ENCODE measurements at regions not wholly inside any gene's neighbourhood (a gene's known extent, or its start where the extent isn't known, plus 50 kb on each side); places are given as distances from the start of the nearest gene placed in this dataset.

DNA sequence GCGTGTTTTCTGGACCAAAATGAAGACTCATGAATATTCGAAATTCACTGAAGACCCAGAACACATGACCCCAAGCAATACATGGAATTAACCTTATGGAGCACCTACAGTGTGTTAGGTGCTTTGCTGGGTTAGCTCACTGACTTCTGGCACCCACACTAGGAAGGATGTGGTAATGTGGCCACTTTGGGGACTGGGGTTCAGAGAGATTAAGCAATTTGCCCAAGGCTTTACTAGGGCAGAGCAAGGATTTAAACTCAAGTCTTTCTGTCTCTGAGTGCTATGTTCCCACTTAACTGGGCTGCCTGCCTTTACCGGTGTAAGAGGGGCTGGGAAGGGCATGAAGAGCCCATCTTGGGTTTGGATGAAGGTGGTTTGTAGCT lies 162.0 kb upstream of the ATP6AP2 start:
- TF ChIP-seq EP300 (IDR thresholded peaks at IDR 0.05; ENCODE audit: borderline replicate concordance in 1 of 2, control insufficient read depth in 1 of 2, low read depth in 2 of 2, low read length in 2 of 2) (no peak), ESRRA (IDR thresholded peaks at IDR 0.05; ENCODE audit: low read length) (no peak), SP1 (IDR thresholded peaks at IDR 0.05; ENCODE audit: low read depth, low read length) (no peak), POLR2AphosphoS5 (IDR thresholded peaks at IDR 0.05; ENCODE audit: low read length) (no peak), CHD1 (IDR thresholded peaks at IDR 0.05; ENCODE audit: low read depth, low read length) (no peak), JUND (IDR thresholded peaks at IDR 0.05; ENCODE audit: low read depth, low read length) (no peak), SRF (IDR thresholded peaks at IDR 0.05; ENCODE audit: low read depth in 2 of 2, low read length in 2 of 2) (no peak), MYC (IDR thresholded peaks at IDR 0.05; ENCODE audit: insufficient read depth, insufficient read length, insufficient replicate concordance, low read length, severe bottlenecking) (no peak), BRCA1 (IDR thresholded peaks at IDR 0.05; ENCODE audit: low read depth, low read length) (no peak), HDGF (IDR thresholded peaks at IDR 0.05) (no peak), POLR2A (IDR thresholded peaks at IDR 0.05; ENCODE audit: low read depth, low read length) (no peak)
- TF ChIP-seq, protein P1, sequence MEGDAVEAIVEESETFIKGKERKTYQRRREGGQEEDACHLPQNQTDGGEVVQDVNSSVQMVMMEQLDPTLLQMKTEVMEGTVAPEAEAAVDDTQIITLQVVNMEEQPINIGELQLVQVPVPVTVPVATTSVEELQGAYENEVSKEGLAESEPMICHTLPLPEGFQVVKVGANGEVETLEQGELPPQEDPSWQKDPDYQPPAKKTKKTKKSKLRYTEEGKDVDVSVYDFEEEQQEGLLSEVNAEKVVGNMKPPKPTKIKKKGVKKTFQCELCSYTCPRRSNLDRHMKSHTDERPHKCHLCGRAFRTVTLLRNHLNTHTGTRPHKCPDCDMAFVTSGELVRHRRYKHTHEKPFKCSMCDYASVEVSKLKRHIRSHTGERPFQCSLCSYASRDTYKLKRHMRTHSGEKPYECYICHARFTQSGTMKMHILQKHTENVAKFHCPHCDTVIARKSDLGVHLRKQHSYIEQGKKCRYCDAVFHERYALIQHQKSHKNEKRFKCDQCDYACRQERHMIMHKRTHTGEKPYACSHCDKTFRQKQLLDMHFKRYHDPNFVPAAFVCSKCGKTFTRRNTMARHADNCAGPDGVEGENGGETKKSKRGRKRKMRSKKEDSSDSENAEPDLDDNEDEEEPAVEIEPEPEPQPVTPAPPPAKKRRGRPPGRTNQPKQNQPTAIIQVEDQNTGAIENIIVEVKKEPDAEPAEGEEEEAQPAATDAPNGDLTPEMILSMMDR (IDR thresholded peaks at IDR 0.05 in 2 of 3, conservative IDR thresholded peaks at IDR 0.05 in 1 of 3; ENCODE audit: control insufficient read depth in 2 of 3, extremely low read depth in 1 of 3, insufficient read depth in 1 of 3, low read depth in 3 of 3, low read length in 3 of 3), result no peak
- TF ChIP-seq, protein P2, sequence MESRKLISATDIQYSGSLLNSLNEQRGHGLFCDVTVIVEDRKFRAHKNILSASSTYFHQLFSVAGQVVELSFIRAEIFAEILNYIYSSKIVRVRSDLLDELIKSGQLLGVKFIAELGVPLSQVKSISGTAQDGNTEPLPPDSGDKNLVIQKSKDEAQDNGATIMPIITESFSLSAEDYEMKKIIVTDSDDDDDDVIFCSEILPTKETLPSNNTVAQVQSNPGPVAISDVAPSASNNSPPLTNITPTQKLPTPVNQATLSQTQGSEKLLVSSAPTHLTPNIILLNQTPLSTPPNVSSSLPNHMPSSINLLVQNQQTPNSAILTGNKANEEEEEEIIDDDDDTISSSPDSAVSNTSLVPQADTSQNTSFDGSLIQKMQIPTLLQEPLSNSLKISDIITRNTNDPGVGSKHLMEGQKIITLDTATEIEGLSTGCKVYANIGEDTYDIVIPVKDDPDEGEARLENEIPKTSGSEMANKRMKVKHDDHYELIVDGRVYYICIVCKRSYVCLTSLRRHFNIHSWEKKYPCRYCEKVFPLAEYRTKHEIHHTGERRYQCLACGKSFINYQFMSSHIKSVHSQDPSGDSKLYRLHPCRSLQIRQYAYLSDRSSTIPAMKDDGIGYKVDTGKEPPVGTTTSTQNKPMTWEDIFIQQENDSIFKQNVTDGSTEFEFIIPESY (IDR thresholded peaks at IDR 0.05), result no peak
